ENCODE measurements at regions not wholly inside any gene's neighbourhood (a gene's known extent, or its start where the extent isn't known, plus 50 kb on each side); places are given as distances from the start of the nearest gene placed in this dataset.

GRCh38 chr1:188877668-188878067 is 1600.0 kb downstream of the BRINP3 start:
- DNase-seq = no peak
- H4K20me1 ChIP-seq (ENCODE audit: insufficient read depth) = no peaks in the 10 kb centered on the region
- no peaks in the 10 kb centered on the region for H3F3A ChIP-seq (ENCODE audit: insufficient read depth)
- H3K4me2 ChIP-seq (ENCODE audit: unreplicated experiment) = no peak overlapping the region
- in situ Hi-C loops (cut with MboI) = no loop called here
- no peak overlapping the region for H2AFZ ChIP-seq
- no peak overlapping the region for H3K27ac ChIP-seq
- H3K9me3 ChIP-seq (ENCODE audit: low read depth) = no peaks in the 10 kb centered on the region
- H3K9ac ChIP-seq = no peak overlapping the region
- H3K4me1 ChIP-seq (ENCODE audit: insufficient read depth) = no peaks in the 10 kb centered on the region
- no peaks in the 10 kb centered on the region for H3K79me2 ChIP-seq (ENCODE audit: insufficient read depth)
- TF ChIP-seq EZH2phosphoT487 (IDR thresholded peaks at IDR 0.05; ENCODE audit: insufficient read depth, low read depth) (no peak), EZH2 (IDR thresholded peaks at IDR 0.05; ENCODE audit: insufficient read depth, poor library complexity, severe bottlenecking) (no peak)
- 23 to 28% methylated on average over 2 of the region's 2 CpGs for WGBS, 2 experiments (ENCODE audit: low coverage in 1 of 2, low lambda C conversion rate in 2 of 2, missing lambda C conversion rate in 2 of 2)
- no peaks in the 10 kb centered on the region for H3K9me2 ChIP-seq (ENCODE audit: insufficient read depth)
- H3K4me3 ChIP-seq = no peak overlapping the region
- no peaks in the 10 kb centered on the region for H3K36me3 ChIP-seq (ENCODE audit: low read depth)
- H3K27me3 ChIP-seq (replicated peaks; ENCODE audit: insufficient read depth) = no peaks in the 10 kb centered on the region

- 42 to 51% methylated on average over 3 of the region's 3 CpGs for WGBS, 2 experiments (ENCODE audit: low coverage in 1 of 2, low lambda C conversion rate in 2 of 2, missing lambda C conversion rate in 2 of 2)
- no peaks in the 10 kb centered on the region for H3K27me3 ChIP-seq (replicated peaks; ENCODE audit: insufficient read depth)
- H4K20me1 ChIP-seq (ENCODE audit: insufficient read depth) = no peaks in the 10 kb centered on the region
- no peak overlapping the region for H3K4me3 ChIP-seq
- in situ Hi-C loops (cut with MboI) = no loop called here
- H3K27ac ChIP-seq = no peak overlapping the region
- H3K4me1 ChIP-seq (ENCODE audit: insufficient read depth) = no peaks in the 10 kb centered on the region
- DNase-seq = no peak
- no peaks in the 10 kb centered on the region for H3F3A ChIP-seq (ENCODE audit: insufficient read depth)
- H2AFZ ChIP-seq = no peak overlapping the region
- H3K4me2 ChIP-seq (ENCODE audit: unreplicated experiment) = no peak overlapping the region
- no peaks in the 10 kb centered on the region for H3K9me3 ChIP-seq (ENCODE audit: low read depth)
- H3K36me3 ChIP-seq (ENCODE audit: low read depth) = no peaks in the 10 kb centered on the region
- TF ChIP-seq EZH2phosphoT487 (IDR thresholded peaks at IDR 0.05; ENCODE audit: insufficient read depth, low read depth) (no peak), EZH2 (IDR thresholded peaks at IDR 0.05; ENCODE audit: insufficient read depth, poor library complexity, severe bottlenecking) (no peak)
- no peaks in the 10 kb centered on the region for H3K79me2 ChIP-seq (ENCODE audit: insufficient read depth)
- H3K9ac ChIP-seq = no peak overlapping the region
- H3K9me2 ChIP-seq (ENCODE audit: insufficient read depth) = no peaks in the 10 kb centered on the region
These were observed 1589.3 kb downstream of the BRINP3 start for GRCh38 chr1:188888386-188888785.

- H3K9ac ChIP-seq = no peak overlapping the region
- H3F3A ChIP-seq (ENCODE audit: insufficient read depth) = no peaks in the 10 kb centered on the region
- H3K4me1 ChIP-seq (ENCODE audit: insufficient read depth) = no peaks in the 10 kb centered on the region
- no peaks in the 10 kb centered on the region for H3K9me3 ChIP-seq (ENCODE audit: low read depth)
- H3K4me2 ChIP-seq (ENCODE audit: unreplicated experiment) = no peak overlapping the region
- H3K36me3 ChIP-seq (ENCODE audit: low read depth) = no peaks in the 10 kb centered on the region
- H3K79me2 ChIP-seq (ENCODE audit: insufficient read depth) = no peaks in the 10 kb centered on the region
- no peak overlapping the region for H3K27ac ChIP-seq
- 44 to 52% methylated on average over 7 of the region's 7 CpGs for WGBS, 2 experiments (ENCODE audit: low coverage in 1 of 2, low lambda C conversion rate in 2 of 2, missing lambda C conversion rate in 2 of 2)
- TF ChIP-seq EZH2 (IDR thresholded peaks at IDR 0.05; ENCODE audit: insufficient read depth, poor library complexity, severe bottlenecking) (no peak), EZH2phosphoT487 (IDR thresholded peaks at IDR 0.05; ENCODE audit: insufficient read depth, low read depth) (no peak)
- H2AFZ ChIP-seq = no peak overlapping the region
- no peak overlapping the region for H3K4me3 ChIP-seq
- no peaks in the 10 kb centered on the region for H4K20me1 ChIP-seq (ENCODE audit: insufficient read depth)
- no peak for DNase-seq
- no peaks in the 10 kb centered on the region for H3K9me2 ChIP-seq (ENCODE audit: insufficient read depth)
- in situ Hi-C loops (cut with MboI) = no loop called here
- H3K27me3 ChIP-seq (replicated peaks; ENCODE audit: insufficient read depth) = no peaks in the 10 kb centered on the region
These were observed 1588.5 kb downstream of the BRINP3 start for GRCh38 chr1:188889166-188889565.

- in situ Hi-C loops (cut with MboI) = no loop called here
- TF ChIP-seq EZH2 (IDR thresholded peaks at IDR 0.05; ENCODE audit: insufficient read depth, poor library complexity, severe bottlenecking) (no peak), EZH2phosphoT487 (IDR thresholded peaks at IDR 0.05; ENCODE audit: insufficient read depth, low read depth) (no peak)
- H3K4me2 ChIP-seq (ENCODE audit: unreplicated experiment) = no peak overlapping the region
- no peaks in the 10 kb centered on the region for H3K79me2 ChIP-seq (ENCODE audit: insufficient read depth)
- H3K4me3 ChIP-seq = no peak overlapping the region
- H3K9me2 ChIP-seq (ENCODE audit: insufficient read depth) = no peaks in the 10 kb centered on the region
- H3K27ac ChIP-seq = no peak overlapping the region
- H2AFZ ChIP-seq = no peak overlapping the region
- no peak for DNase-seq
- no peaks in the 10 kb centered on the region for H3K27me3 ChIP-seq (replicated peaks; ENCODE audit: insufficient read depth)
- no peaks in the 10 kb centered on the region for H4K20me1 ChIP-seq (ENCODE audit: insufficient read depth)
- H3K9ac ChIP-seq = no peak overlapping the region
- H3F3A ChIP-seq (ENCODE audit: insufficient read depth) = no peaks in the 10 kb centered on the region
- no peaks in the 10 kb centered on the region for H3K9me3 ChIP-seq (ENCODE audit: low read depth)
- 11 to 12% methylated on average over 4 of the region's 4 CpGs for WGBS, 2 experiments (ENCODE audit: low coverage in 1 of 2, low lambda C conversion rate in 2 of 2, missing lambda C conversion rate in 2 of 2)
- no peaks in the 10 kb centered on the region for H3K36me3 ChIP-seq (ENCODE audit: low read depth)
- no peaks in the 10 kb centered on the region for H3K4me1 ChIP-seq (ENCODE audit: insufficient read depth)
These were observed 1585.7 kb downstream of the BRINP3 start for GRCh38 chr1:188891958-188892357.

- no peak overlapping the region for H3K4me3 ChIP-seq
- no peak overlapping the region for H2AFZ ChIP-seq
- H3K79me2 ChIP-seq (ENCODE audit: insufficient read depth) = no peaks in the 10 kb centered on the region
- H3K4me2 ChIP-seq (ENCODE audit: unreplicated experiment) = no peak overlapping the region
- H3K4me1 ChIP-seq (ENCODE audit: insufficient read depth) = no peaks in the 10 kb centered on the region
- H3K9ac ChIP-seq = no peak overlapping the region
- no peaks in the 10 kb centered on the region for H3K36me3 ChIP-seq (ENCODE audit: low read depth)
- H3K27me3 ChIP-seq (replicated peaks; ENCODE audit: insufficient read depth) = no peaks in the 10 kb centered on the region
- in situ Hi-C loops (cut with MboI) = no loop called here
- no peak overlapping the region for H3K27ac ChIP-seq
- 13 to 17% methylated on average over 3 of the region's 3 CpGs for WGBS, 2 experiments (ENCODE audit: low coverage in 1 of 2, low lambda C conversion rate in 2 of 2, missing lambda C conversion rate in 2 of 2)
- no peaks in the 10 kb centered on the region for H3F3A ChIP-seq (ENCODE audit: insufficient read depth)
- H3K9me2 ChIP-seq (ENCODE audit: insufficient read depth) = no peaks in the 10 kb centered on the region
- H3K9me3 ChIP-seq (ENCODE audit: low read depth) = no peaks in the 10 kb centered on the region
- TF ChIP-seq EZH2 (IDR thresholded peaks at IDR 0.05; ENCODE audit: insufficient read depth, poor library complexity, severe bottlenecking) (no peak), EZH2phosphoT487 (IDR thresholded peaks at IDR 0.05; ENCODE audit: insufficient read depth, low read depth) (no peak)
- no peaks in the 10 kb centered on the region for H4K20me1 ChIP-seq (ENCODE audit: insufficient read depth)
- DNase-seq = no peak
These were observed 1582.1 kb downstream of the BRINP3 start for GRCh38 chr1:188895611-188896010.
